Stimulated activated CD8-positive, alpha-beta memory T cell treated with anti-CD3 and anti-CD28 coated beads, Interleukin-12 subunit alpha, Interleukin-12 subunit beta, amount 100 ng/mL, for 24 hours (primary cell): ENCODE measurements at regions not wholly inside any gene's neighbourhood (a gene's known extent, or its start where the extent isn't known, plus 50 kb on each side); places are given as distances from the start of the nearest gene placed in this dataset.

Experiments
- DNase-seq: peaks from one replicate; pipeline ENCODE4 v3.0.0-alpha.2; 2020; ENCODE audit errors: extremely low read depth

- no peak for DNase-seq
Observed at GRCh38 chr12:107523775-107524535, 161.6 kb upstream of the PWP1 start.

- no peak for DNase-seq
Observed at GRCh38 chr12:107525063-107525718, 160.4 kb upstream of the PWP1 start.

GRCh38 chr12:107525719-107526554, 159.7 kb upstream of the PWP1 start:
- DNase-seq: no peak

GRCh38 chr12:107526555-107527180, 158.9 kb upstream of the PWP1 start:
- no peak for DNase-seq

- no peak for DNase-seq
Observed at GRCh38 chr12:107528731-107529365, 156.8 kb upstream of the PWP1 start.

- no peak for DNase-seq
Observed at GRCh38 chr12:107529991-107530390, 155.6 kb upstream of the PWP1 start.

GRCh38 chr12:107530701-107531100, 154.9 kb upstream of the PWP1 start:
- DNase-seq: no peak

- DNase-seq: no peak
Observed at GRCh38 chr12:107533218-107533617, 152.4 kb upstream of the PWP1 start.

- no peak for DNase-seq
Observed at GRCh38 chr12:107536613-107537012, 149.0 kb upstream of the PWP1 start.

GRCh38 chr12:107537464-107538119, 148.0 kb upstream of the PWP1 start:
- DNase-seq: no peak

GRCh38 chr12:107539196-107539939, 146.2 kb upstream of the PWP1 start:
- DNase-seq: no peak

GRCh38 chr12:107541001-107541705, 144.4 kb upstream of the PWP1 start:
- DNase-seq: no peak

GRCh38 chr12:107543416-107543815, 142.2 kb upstream of the PWP1 start:
- no peak for DNase-seq

GRCh38 chr12:107543841-107544240, 141.8 kb upstream of the PWP1 start:
- DNase-seq: no peak

GRCh38 chr12:107544937-107545336, 140.7 kb upstream of the PWP1 start:
- no peak for DNase-seq

GRCh38 chr12:107545737-107546353, 139.8 kb upstream of the PWP1 start:
- DNase-seq: no peak

- no peak for DNase-seq
Observed at GRCh38 chr12:107547389-107547788, 138.2 kb upstream of the PWP1 start.

GRCh38 chr12:107549651-107550480, 135.7 kb upstream of the PWP1 start:
- no peak for DNase-seq
